Astrocyte (in vitro differentiated cells and primary cell): ENCODE measurements at regions not wholly inside any gene's neighbourhood (a gene's known extent, or its start where the extent isn't known, plus 50 kb on each side); places are given as distances from the start of the nearest gene placed in this dataset.

Experiments
- DNase-seq: peaks from one replicate; pipeline ENCODE4 v3.0.0-alpha.2; 2010; ENCODE audit warnings: low read depth
- FAIRE-seq: peaks from 2 replicates; lab custom pipeline; 2011; peaks lifted over from hg19 to GRCh38; lab: Jason Lieb, UNC
- H2AFZ ChIP-seq: 2 replicates; pipeline ENCODE4 v1.6.0; 2012; ENCODE audit warnings: low read depth, low read length, inconsistent platforms
- H3K27ac ChIP-seq: 2 replicates; pipeline ENCODE4 v1.5.1; 2011; ENCODE audit warnings: low read depth, low read length, inconsistent platforms
- H3K27me3 ChIP-seq: 2 replicates; pipeline ENCODE4 v1.6.0; 2011; ENCODE audit warnings: low read length, inconsistent platforms; ENCODE audit not compliant: insufficient read depth
- H3K36me3 ChIP-seq: 2 replicates; pipeline ENCODE4 v1.5.1; 2011; ENCODE audit warnings: low read length, inconsistent platforms; ENCODE audit not compliant: insufficient read depth
- H3K4me1 ChIP-seq: 2 replicates; pipeline ENCODE4 v1.5.1; 2011; ENCODE audit warnings: low read length, inconsistent platforms; ENCODE audit not compliant: insufficient read depth
- H3K4me2 ChIP-seq: 2 replicates; pipeline ENCODE4 v1.6.0; 2012; ENCODE audit warnings: low read length, inconsistent platforms
- H3K4me3 ChIP-seq: 2 replicates; pipeline ENCODE4 v1.5.1; 2011; ENCODE audit warnings: low read depth, mild to moderate bottlenecking, low read length, inconsistent platforms; ENCODE audit not compliant: insufficient read depth
- H3K79me2 ChIP-seq: 2 replicates; pipeline ENCODE4 v1.6.0; 2012; ENCODE audit warnings: mild to moderate bottlenecking, low read length, inconsistent platforms; ENCODE audit not compliant: insufficient read depth
- H3K9ac ChIP-seq: 2 replicates; pipeline ENCODE4 v1.6.0; 2012; ENCODE audit warnings: mild to moderate bottlenecking, low read length, inconsistent platforms
- H3K9me3 ChIP-seq: 2 replicates; pipeline ENCODE4 v1.5.1; 2012; ENCODE audit warnings: low read depth, mild to moderate bottlenecking, low read length, inconsistent platforms; ENCODE audit not compliant: insufficient read depth
- H4K20me1 ChIP-seq: 2 replicates; pipeline ENCODE4 v1.6.0; 2012; ENCODE audit warnings: low read length, inconsistent platforms; ENCODE audit not compliant: insufficient read depth
- H3K27ac Mint-ChIP-seq: one replicate; pipeline ENCODE4 v1.8.0; 2021; ENCODE audit warnings: mild to moderate bottlenecking, mixed read lengths; ENCODE audit not compliant: unreplicated experiment
- H3K27me3 Mint-ChIP-seq: one replicate; pipeline ENCODE4 v1.8.0; 2021; ENCODE audit warnings: low read depth, mixed read lengths; ENCODE audit not compliant: unreplicated experiment
- H3K36me3 Mint-ChIP-seq: one replicate; pipeline ENCODE4 v1.8.0; 2021; ENCODE audit warnings: low read depth, mixed read lengths; ENCODE audit not compliant: unreplicated experiment
- H3K4me1 Mint-ChIP-seq: one replicate; pipeline ENCODE4 v1.8.0; 2021; ENCODE audit warnings: low read depth, mixed read lengths; ENCODE audit not compliant: unreplicated experiment
- H3K4me3 Mint-ChIP-seq: one replicate; pipeline ENCODE4 v1.8.0; 2021; ENCODE audit warnings: mild to moderate bottlenecking, moderate library complexity, mixed read lengths; ENCODE audit not compliant: unreplicated experiment
- H3K9me3 Mint-ChIP-seq: one replicate; pipeline ENCODE4 v1.8.0; 2021; ENCODE audit warnings: mild to moderate bottlenecking, mixed read lengths; ENCODE audit not compliant: unreplicated experiment
- EZH2 ChIP-seq: IDR thresholded peaks from 2 replicates; pipeline ENCODE4 v1.6.1; 2012; ENCODE audit warnings: mild to moderate bottlenecking, low read length, inconsistent platforms; ENCODE audit not compliant: insufficient read depth
- TF ChIP-seq, protein P1 (sequence below): IDR thresholded peaks from 2 replicates; pipeline ENCODE4 v1.5.1; 2011; ENCODE audit warnings: low read depth, mild to moderate bottlenecking, inconsistent platforms, low read length, moderate library complexity; ENCODE audit not compliant: insufficient read depth

- TF ChIP-seq EZH2: no peak
- Histone ChIP-seq H3K4me2 (no peak overlapping the region), H3K9me3 (no peaks in the 10 kb centered on the region), H3K4me3 (no peak overlapping the region), H3K79me2 (no peaks in the 10 kb centered on the region), H2AFZ (no peak overlapping the region), H3K36me3 (no peaks in the 10 kb centered on the region), H3K27me3 (no peaks in the 10 kb centered on the region), H4K20me1 (no peaks in the 10 kb centered on the region), H3K4me1 (no peaks in the 10 kb centered on the region), H3K27ac (no peak overlapping the region), H3K9ac (no peak overlapping the region)
- no peaks in the 10 kb centered on the region for H3K36me3 Mint-ChIP-seq
- no peaks in the 10 kb centered on the region for H3K4me1 Mint-ChIP-seq
- no peak overlapping the region for H3K4me3 Mint-ChIP-seq
- no peak overlapping the region for H3K27ac Mint-ChIP-seq
- FAIRE-seq (no peak), DNase-seq (no peak)
- peaks cover 7% of the 10 kb centered on the region for H3K9me3 Mint-ChIP-seq
- no peaks in the 10 kb centered on the region for H3K27me3 Mint-ChIP-seq
Measured at GRCh38 chr12:92452763-92453162, 250.0 kb upstream of the PLEKHG7 start.

- H3K4me2 ChIP-seq: no peak overlapping the region
- H3K36me3 ChIP-seq: no peaks in the 10 kb centered on the region
- no peak overlapping the region for H3K4me3 Mint-ChIP-seq
- H3K9me3 ChIP-seq: no peaks in the 10 kb centered on the region
- FAIRE-seq (no peak), DNase-seq (no peak)
- H3K4me3 ChIP-seq: no peak overlapping the region
- H3K27ac ChIP-seq: no peak overlapping the region
- TF ChIP-seq EZH2: no peak
- TF ChIP-seq, protein P1, sequence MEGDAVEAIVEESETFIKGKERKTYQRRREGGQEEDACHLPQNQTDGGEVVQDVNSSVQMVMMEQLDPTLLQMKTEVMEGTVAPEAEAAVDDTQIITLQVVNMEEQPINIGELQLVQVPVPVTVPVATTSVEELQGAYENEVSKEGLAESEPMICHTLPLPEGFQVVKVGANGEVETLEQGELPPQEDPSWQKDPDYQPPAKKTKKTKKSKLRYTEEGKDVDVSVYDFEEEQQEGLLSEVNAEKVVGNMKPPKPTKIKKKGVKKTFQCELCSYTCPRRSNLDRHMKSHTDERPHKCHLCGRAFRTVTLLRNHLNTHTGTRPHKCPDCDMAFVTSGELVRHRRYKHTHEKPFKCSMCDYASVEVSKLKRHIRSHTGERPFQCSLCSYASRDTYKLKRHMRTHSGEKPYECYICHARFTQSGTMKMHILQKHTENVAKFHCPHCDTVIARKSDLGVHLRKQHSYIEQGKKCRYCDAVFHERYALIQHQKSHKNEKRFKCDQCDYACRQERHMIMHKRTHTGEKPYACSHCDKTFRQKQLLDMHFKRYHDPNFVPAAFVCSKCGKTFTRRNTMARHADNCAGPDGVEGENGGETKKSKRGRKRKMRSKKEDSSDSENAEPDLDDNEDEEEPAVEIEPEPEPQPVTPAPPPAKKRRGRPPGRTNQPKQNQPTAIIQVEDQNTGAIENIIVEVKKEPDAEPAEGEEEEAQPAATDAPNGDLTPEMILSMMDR: no peak
- H3K79me2 ChIP-seq: no peaks in the 10 kb centered on the region
- no peaks in the 10 kb centered on the region for H3K27me3 Mint-ChIP-seq
- no peaks in the 10 kb centered on the region for H3K36me3 Mint-ChIP-seq
- no peaks in the 10 kb centered on the region for H3K27me3 ChIP-seq
- H3K9ac ChIP-seq: no peak overlapping the region
- no peak overlapping the region for H2AFZ ChIP-seq
- H3K4me1 Mint-ChIP-seq: peaks cover 5% of the 10 kb centered on the region
- H3K27ac Mint-ChIP-seq: no peak overlapping the region
- peaks cover 7% of the 10 kb centered on the region for H3K9me3 Mint-ChIP-seq
- no peaks in the 10 kb centered on the region for H3K4me1 ChIP-seq
- H4K20me1 ChIP-seq: no peaks in the 10 kb centered on the region
Measured at GRCh38 chr12:92446083-92446460, 256.7 kb upstream of the PLEKHG7 start.

GRCh38 chr12:92445253-92446082 lies 257.3 kb upstream of the PLEKHG7 start:
- DNase-seq: no peak
- Histone ChIP-seq H4K20me1 (no peaks in the 10 kb centered on the region), H3K9ac (no peak overlapping the region), H3K36me3 (no peaks in the 10 kb centered on the region), H3K9me3 (no peaks in the 10 kb centered on the region), H3K4me2 (no peak overlapping the region), H3K27ac (no peak overlapping the region), H3K4me1 (no peaks in the 10 kb centered on the region), H2AFZ (no peak overlapping the region), H3K79me2 (no peaks in the 10 kb centered on the region), H3K27me3 (no peaks in the 10 kb centered on the region), H3K4me3 (no peak overlapping the region)
- Mint-ChIP-seq H3K27ac (no peak overlapping the region), H3K4me1 (peaks cover 5% of the 10 kb centered on the region), H3K36me3 (no peaks in the 10 kb centered on the region), H3K4me3 (no peak overlapping the region), H3K9me3 (peaks cover 4% of the 10 kb centered on the region), H3K27me3 (no peaks in the 10 kb centered on the region)
- FAIRE-seq: no peak
- TF ChIP-seq, protein P1: no peak
- TF ChIP-seq EZH2: no peak
